NB4 (cell line): ENCODE measurements at regions not wholly inside any gene's neighbourhood (a gene's known extent, or its start where the extent isn't known, plus 50 kb on each side); places are given as distances from the start of the nearest gene placed in this dataset.

Experiments used
- POLR2A ChIP-seq: IDR thresholded peaks from 2 replicates; pipeline ENCODE4 v1.6.1; 2011; ENCODE audit warnings: mild to moderate bottlenecking; ENCODE audit not compliant: insufficient read length; ENCODE audit errors: extremely low read depth
- TF ChIP-seq, protein P1 (sequence below): IDR thresholded peaks from one replicate; pipeline ENCODE4 v1.5.1; 2012; ENCODE audit warnings: low read depth, low read length

DNA sequence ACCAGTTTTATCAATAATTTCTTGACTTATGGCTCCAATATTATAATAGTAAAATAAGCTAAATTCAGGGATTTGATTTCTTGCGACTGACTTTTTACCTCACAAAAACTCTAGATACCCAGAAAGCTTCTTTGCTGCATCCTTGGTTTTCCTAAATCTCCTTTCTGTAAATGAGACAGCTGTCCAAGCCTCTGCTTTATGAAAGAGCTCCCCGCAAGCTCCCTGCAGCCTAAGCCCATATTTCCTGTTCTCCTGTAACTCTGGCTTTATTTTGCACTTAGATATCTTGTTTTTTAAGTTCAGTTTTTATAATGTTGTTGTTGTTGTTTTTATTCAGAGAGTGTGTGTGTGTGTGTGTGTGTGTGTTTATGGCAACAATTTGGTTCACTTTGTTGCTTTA, 361.7 kb upstream of the PKDCC start:
- TF ChIP-seq, protein P1, sequence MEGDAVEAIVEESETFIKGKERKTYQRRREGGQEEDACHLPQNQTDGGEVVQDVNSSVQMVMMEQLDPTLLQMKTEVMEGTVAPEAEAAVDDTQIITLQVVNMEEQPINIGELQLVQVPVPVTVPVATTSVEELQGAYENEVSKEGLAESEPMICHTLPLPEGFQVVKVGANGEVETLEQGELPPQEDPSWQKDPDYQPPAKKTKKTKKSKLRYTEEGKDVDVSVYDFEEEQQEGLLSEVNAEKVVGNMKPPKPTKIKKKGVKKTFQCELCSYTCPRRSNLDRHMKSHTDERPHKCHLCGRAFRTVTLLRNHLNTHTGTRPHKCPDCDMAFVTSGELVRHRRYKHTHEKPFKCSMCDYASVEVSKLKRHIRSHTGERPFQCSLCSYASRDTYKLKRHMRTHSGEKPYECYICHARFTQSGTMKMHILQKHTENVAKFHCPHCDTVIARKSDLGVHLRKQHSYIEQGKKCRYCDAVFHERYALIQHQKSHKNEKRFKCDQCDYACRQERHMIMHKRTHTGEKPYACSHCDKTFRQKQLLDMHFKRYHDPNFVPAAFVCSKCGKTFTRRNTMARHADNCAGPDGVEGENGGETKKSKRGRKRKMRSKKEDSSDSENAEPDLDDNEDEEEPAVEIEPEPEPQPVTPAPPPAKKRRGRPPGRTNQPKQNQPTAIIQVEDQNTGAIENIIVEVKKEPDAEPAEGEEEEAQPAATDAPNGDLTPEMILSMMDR = no peak
- no peak for TF ChIP-seq POLR2A
